ENCODE measurements at regions not wholly inside any gene's neighbourhood (a gene's known extent, or its start where the extent isn't known, plus 50 kb on each side); places are given as distances from the start of the nearest gene placed in this dataset.

DNA sequence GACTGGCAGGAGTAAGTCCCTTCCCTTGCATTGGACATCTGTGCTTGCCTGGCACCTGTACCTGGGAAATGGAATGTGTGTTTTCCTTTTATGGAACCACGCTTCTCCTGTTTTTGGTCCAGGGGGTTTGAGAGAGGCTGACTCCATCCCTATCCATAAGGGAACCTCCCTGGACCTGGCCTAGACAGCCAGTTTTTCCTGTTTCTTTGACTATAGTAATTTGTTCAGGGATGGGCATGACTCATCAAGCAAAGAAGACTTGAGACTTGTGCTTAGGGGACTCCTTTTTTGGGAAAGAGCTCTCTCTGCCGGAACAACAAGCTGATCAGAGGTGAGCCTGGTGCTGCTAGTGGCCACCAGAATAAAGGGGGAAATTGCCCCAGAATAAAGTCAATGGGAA lies 393.8 kb downstream of the CDH26 start:
- TF ChIP-seq POLR2AphosphoS5 (IDR thresholded peaks at IDR 0.05) (no peak), POLR2A (IDR thresholded peaks at IDR 0.05) (no peak), EP300 (IDR thresholded peaks at IDR 0.05) (no peak)
- TF ChIP-seq, protein P1, sequence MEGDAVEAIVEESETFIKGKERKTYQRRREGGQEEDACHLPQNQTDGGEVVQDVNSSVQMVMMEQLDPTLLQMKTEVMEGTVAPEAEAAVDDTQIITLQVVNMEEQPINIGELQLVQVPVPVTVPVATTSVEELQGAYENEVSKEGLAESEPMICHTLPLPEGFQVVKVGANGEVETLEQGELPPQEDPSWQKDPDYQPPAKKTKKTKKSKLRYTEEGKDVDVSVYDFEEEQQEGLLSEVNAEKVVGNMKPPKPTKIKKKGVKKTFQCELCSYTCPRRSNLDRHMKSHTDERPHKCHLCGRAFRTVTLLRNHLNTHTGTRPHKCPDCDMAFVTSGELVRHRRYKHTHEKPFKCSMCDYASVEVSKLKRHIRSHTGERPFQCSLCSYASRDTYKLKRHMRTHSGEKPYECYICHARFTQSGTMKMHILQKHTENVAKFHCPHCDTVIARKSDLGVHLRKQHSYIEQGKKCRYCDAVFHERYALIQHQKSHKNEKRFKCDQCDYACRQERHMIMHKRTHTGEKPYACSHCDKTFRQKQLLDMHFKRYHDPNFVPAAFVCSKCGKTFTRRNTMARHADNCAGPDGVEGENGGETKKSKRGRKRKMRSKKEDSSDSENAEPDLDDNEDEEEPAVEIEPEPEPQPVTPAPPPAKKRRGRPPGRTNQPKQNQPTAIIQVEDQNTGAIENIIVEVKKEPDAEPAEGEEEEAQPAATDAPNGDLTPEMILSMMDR (IDR thresholded peaks at IDR 0.05) = no peak

Data from stomach (tissue), 4 donors.